ENCODE measurements at regions not wholly inside any gene's neighbourhood (a gene's known extent, or its start where the extent isn't known, plus 50 kb on each side); places are given as distances from the start of the nearest gene placed in this dataset.

- H3K27me3 ChIP-seq (ENCODE audit: control insufficient read depth in 2 of 2, insufficient read depth in 2 of 2, low read length in 2 of 2) = no peaks in the 10 kb centered on the region
- H3K4me1 ChIP-seq (ENCODE audit: control insufficient read depth, extremely low read depth, insufficient read depth, low read length) = no peaks in the 10 kb centered on the region
- no peak overlapping the region for H3K4me3 ChIP-seq (replicated peaks in 1 of 3; ENCODE audit: insufficient read depth in 1 of 3, low read depth in 1 of 3, low read length in 3 of 3)
- POLR2A ChIA-PET = no interaction called here
- no peak overlapping the region for H2AFZ ChIP-seq (ENCODE audit: low read depth, low read length)
- intact Hi-C loops (cut with micrococcal nuclease) = no loop called here
- no peak overlapping the region for H3K4me2 ChIP-seq (ENCODE audit: insufficient read depth, low read length)
- H3K9me1 ChIP-seq (replicated peaks; ENCODE audit: control insufficient read depth, extremely low read depth, insufficient read depth, low read length) = no peaks in the 10 kb centered on the region
- no peaks in the 10 kb centered on the region for H3K79me2 ChIP-seq (ENCODE audit: control insufficient read depth, insufficient read depth, low read length)
- CTCF ChIA-PET = no interaction called here
- FAIRE-seq (no peak), DNase-seq (ENCODE audit: low read depth, low spot score) (no peak)
- H3K36me3 ChIP-seq (ENCODE audit: control insufficient read depth in 2 of 2, extremely low read depth in 1 of 2, insufficient read depth in 2 of 2, low read length in 2 of 2) = no peaks in the 10 kb centered on the region
- H3K9me3 ChIP-seq (replicated peaks; ENCODE audit: control insufficient read depth, insufficient read depth, low read length) = no peaks in the 10 kb centered on the region
- dilution Hi-C loops (cut with MboI; ENCODE audit: extremely low pct_ligation_motif_present, low sequenced_read_pairs) = no loop called here
- H3K27ac ChIP-seq (ENCODE audit: insufficient read depth, low read depth, low read length) = no peak overlapping the region
- no TSS peak for BruUV-seq (replicated peaks)
- H3K9ac ChIP-seq (replicated peaks; ENCODE audit: extremely low read depth, insufficient read depth, low read length) = no peak overlapping the region
- H4K20me1 ChIP-seq (replicated peaks; ENCODE audit: control insufficient read depth, extremely low read depth, insufficient read depth, low read length) = no peaks in the 10 kb centered on the region
- TF ChIP-seq, protein P1, sequence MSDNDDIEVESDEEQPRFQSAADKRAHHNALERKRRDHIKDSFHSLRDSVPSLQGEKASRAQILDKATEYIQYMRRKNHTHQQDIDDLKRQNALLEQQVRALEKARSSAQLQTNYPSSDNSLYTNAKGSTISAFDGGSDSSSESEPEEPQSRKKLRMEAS (IDR thresholded peaks at IDR 0.05; ENCODE audit: insufficient read depth, insufficient read length) = no peak
- TF ChIP-seq EZH2 (IDR thresholded peaks at IDR 0.05; ENCODE audit: borderline replicate concordance, low read depth, low read length, severe bottlenecking) = no peak
- no peak for TF ChIP-seq JUN (IDR thresholded peaks at IDR 0.05; ENCODE audit: borderline replicate concordance, insufficient read depth, insufficient read length, low read depth)
- TF ChIP-seq, protein P2, sequence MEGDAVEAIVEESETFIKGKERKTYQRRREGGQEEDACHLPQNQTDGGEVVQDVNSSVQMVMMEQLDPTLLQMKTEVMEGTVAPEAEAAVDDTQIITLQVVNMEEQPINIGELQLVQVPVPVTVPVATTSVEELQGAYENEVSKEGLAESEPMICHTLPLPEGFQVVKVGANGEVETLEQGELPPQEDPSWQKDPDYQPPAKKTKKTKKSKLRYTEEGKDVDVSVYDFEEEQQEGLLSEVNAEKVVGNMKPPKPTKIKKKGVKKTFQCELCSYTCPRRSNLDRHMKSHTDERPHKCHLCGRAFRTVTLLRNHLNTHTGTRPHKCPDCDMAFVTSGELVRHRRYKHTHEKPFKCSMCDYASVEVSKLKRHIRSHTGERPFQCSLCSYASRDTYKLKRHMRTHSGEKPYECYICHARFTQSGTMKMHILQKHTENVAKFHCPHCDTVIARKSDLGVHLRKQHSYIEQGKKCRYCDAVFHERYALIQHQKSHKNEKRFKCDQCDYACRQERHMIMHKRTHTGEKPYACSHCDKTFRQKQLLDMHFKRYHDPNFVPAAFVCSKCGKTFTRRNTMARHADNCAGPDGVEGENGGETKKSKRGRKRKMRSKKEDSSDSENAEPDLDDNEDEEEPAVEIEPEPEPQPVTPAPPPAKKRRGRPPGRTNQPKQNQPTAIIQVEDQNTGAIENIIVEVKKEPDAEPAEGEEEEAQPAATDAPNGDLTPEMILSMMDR (IDR thresholded peaks at IDR 0.05; ENCODE audit: extremely low read depth in 1 of 2, insufficient read depth in 1 of 2, low read depth in 1 of 2, low read length in 2 of 2) = no peak
- TF ChIP-seq POLR2A (IDR thresholded peaks at IDR 0.05; ENCODE audit: low read depth, low read length) = no peak
- no peak for TF ChIP-seq MYC (IDR thresholded peaks at IDR 0.05; ENCODE audit: low read depth, low read length)
These were observed 1892.1 kb downstream of the MAT2B start for GRCh38 chr5:165397516-165397915.

- intact Hi-C loops (cut with micrococcal nuclease) (no loop called here), dilution Hi-C loops (cut with MboI; ENCODE audit: extremely low pct_ligation_motif_present, low sequenced_read_pairs) (no loop called here)
- no TSS peak for BruUV-seq (replicated peaks)
- no peak overlapping the region for H3K27ac ChIP-seq (ENCODE audit: insufficient read depth, low read depth, low read length)
- no peaks in the 10 kb centered on the region for H3K9me1 ChIP-seq (replicated peaks; ENCODE audit: control insufficient read depth, extremely low read depth, insufficient read depth, low read length)
- no peak for FAIRE-seq
- H3K9ac ChIP-seq (replicated peaks; ENCODE audit: extremely low read depth, insufficient read depth, low read length) = no peak overlapping the region
- H4K20me1 ChIP-seq (replicated peaks; ENCODE audit: control insufficient read depth, extremely low read depth, insufficient read depth, low read length) = no peaks in the 10 kb centered on the region
- ChIA-PET POLR2A (no interaction called here), CTCF (no interaction called here)
- no peaks in the 10 kb centered on the region for H3K4me1 ChIP-seq (ENCODE audit: control insufficient read depth, extremely low read depth, insufficient read depth, low read length)
- no peak for DNase-seq (ENCODE audit: low read depth, low spot score)
- no peak overlapping the region for H3K4me2 ChIP-seq (ENCODE audit: insufficient read depth, low read length)
- H3K36me3 ChIP-seq (ENCODE audit: control insufficient read depth in 2 of 2, extremely low read depth in 1 of 2, insufficient read depth in 2 of 2, low read length in 2 of 2) = no peaks in the 10 kb centered on the region
- H3K9me3 ChIP-seq (replicated peaks; ENCODE audit: control insufficient read depth, insufficient read depth, low read length) = no peaks in the 10 kb centered on the region
- H2AFZ ChIP-seq (ENCODE audit: low read depth, low read length) = no peak overlapping the region
- H3K79me2 ChIP-seq (ENCODE audit: control insufficient read depth, insufficient read depth, low read length) = no peaks in the 10 kb centered on the region
- TF ChIP-seq GATA2 (IDR thresholded peaks at IDR 0.05; ENCODE audit: insufficient read depth, insufficient read length, low read depth, low read length) (no peak), JUN (IDR thresholded peaks at IDR 0.05; ENCODE audit: borderline replicate concordance, insufficient read depth, insufficient read length, low read depth) (no peak), EZH2 (IDR thresholded peaks at IDR 0.05; ENCODE audit: borderline replicate concordance, low read depth, low read length, severe bottlenecking) (no peak), FOS (IDR thresholded peaks at IDR 0.05; ENCODE audit: borderline replicate concordance, insufficient read depth, low read length) (no peak), POLR2A (IDR thresholded peaks at IDR 0.05; ENCODE audit: low read depth, low read length) (no peak), MYC (IDR thresholded peaks at IDR 0.05; ENCODE audit: low read depth, low read length) (no peak), POLR2AphosphoS5 (IDR thresholded peaks at IDR 0.05; ENCODE audit: insufficient read depth, low read depth, low read length) (no peak)
- TF ChIP-seq, protein P2 (IDR thresholded peaks at IDR 0.05; ENCODE audit: extremely low read depth in 1 of 2, insufficient read depth in 1 of 2, low read depth in 1 of 2, low read length in 2 of 2) = no peak
- TF ChIP-seq, protein P1 (IDR thresholded peaks at IDR 0.05; ENCODE audit: insufficient read depth, insufficient read length) = no peak
- H3K27me3 ChIP-seq (ENCODE audit: control insufficient read depth in 2 of 2, insufficient read depth in 2 of 2, low read length in 2 of 2) = no peaks in the 10 kb centered on the region
- no peak overlapping the region for H3K4me3 ChIP-seq (replicated peaks in 1 of 3; ENCODE audit: insufficient read depth in 1 of 3, low read depth in 1 of 3, low read length in 3 of 3)
These were observed 1894.7 kb downstream of the MAT2B start for GRCh38 chr5:165400086-165400485.

All from endothelial cell of umbilical vein (primary cell).